Sigmoid colon (tissue), 6 donors: ENCODE measurements at regions not wholly inside any gene's neighbourhood (a gene's known extent, or its start where the extent isn't known, plus 50 kb on each side); places are given as distances from the start of the nearest gene placed in this dataset.

Source experiments
- DNase-seq: peaks from one replicate; pipeline ENCODE4 v3.0.0-alpha.2; 2019
- H3K27ac ChIP-seq, 4 donors: fragments of 200-600 bp; sonication (generic); one replicate each; pipeline ENCODE4 v1.5.1; 2016 to 2019; ENCODE audit warnings: mild to moderate bottlenecking in 1 of 4
- H3K27me3 ChIP-seq, 3 donors: fragments of 200-600 bp; sonication (generic); one replicate each; pipeline ENCODE4 v1.5.1; 2019; ENCODE audit warnings: mild to moderate bottlenecking in 1 of 3
- H3K36me3 ChIP-seq, 4 donors: fragments of 200-600 bp; sonication (generic); one replicate each; pipeline ENCODE4 v1.5.1; 2016 to 2019
- H3K4me1 ChIP-seq, 4 donors: fragments of 200-600 bp; sonication (generic); one replicate each; pipeline ENCODE4 v1.5.1; 2017 to 2019
- H3K4me3 ChIP-seq, 4 donors: fragments of 200-600 bp; sonication (generic); one replicate each; pipeline ENCODE4 v1.5.1; 2017 to 2019; ENCODE audit warnings: mild to moderate bottlenecking in 2 of 4, moderate library complexity in 1 of 4
- H3K9me3 ChIP-seq, 4 donors: fragments of 200-600 bp in 3 of 4; sonication (generic) in 3 of 4; one replicate each; pipeline versions ENCODE4 v1.5.1 to v1.6.1; 2013 to 2019
- CTCF ChIP-seq, 4 experiments: fragments of 450-650 bp in 3 of 4; fragments of 200-600 bp in 1 of 4; IDR thresholded peaks; one replicate each; pipeline ENCODE4 v1.5.1; 2016 to 2019; ENCODE audit warnings: antibody characterized with exemption in 4 of 4, mild to moderate bottlenecking in 3 of 4, moderate library complexity in 2 of 4
- EP300 ChIP-seq, 4 donors: sonication (generic); formaldehyde crosslinking; IDR thresholded peaks; one replicate each; pipeline ENCODE4 v1.6.1; 2017; ENCODE audit warnings: antibody characterized with exemption in 4 of 4
- POLR2A ChIP-seq, 2 donors: fragments of 450-650 bp; IDR thresholded peaks; one replicate each; pipeline ENCODE4 v1.6.1; 2016; ENCODE audit warnings: antibody characterized with exemption in 2 of 2, mild to moderate bottlenecking in 2 of 2, moderate library complexity in 2 of 2
- POLR2AphosphoS5 ChIP-seq, 4 donors: sonication (generic); formaldehyde crosslinking; IDR thresholded peaks; one replicate each; pipeline ENCODE4 v1.6.1; 2017; ENCODE audit warnings: antibody characterized with exemption in 4 of 4
- WGBS, 2 donors: extraction: QIAGEN DNeasy Blood & Tissue Kit; methylation state at CpG; one replicate each; pipeline ENCODE4 v1.1.7; 2013; 5-methylcytosine and 5-hydroxymethylcytosine counted together
- intact Hi-C: fragments of 100-400 bp; cut with DNase I; formaldehyde crosslinking; loops from one replicate; pipeline ENCODE4 v1.15.1; 2023
- donor health status: healthy with polysubstance abuse.
- donor health status: healthy.

GRCh38 chr9:18394847-18395351 lies 79.1 kb upstream of the ADAMTSL1 start:
- Histone ChIP-seq H3K27me3 (no peaks in the 10 kb centered on the region), H3K4me3 (no peak overlapping the region), H3K27ac (peak overlapping the region; percentile 71 to 79 (median 74)), H3K36me3 (no peaks in the 10 kb centered on the region), H3K4me1 (peaks cover 0 to 46% (median 32%) of the 10 kb centered on the region in 4 donors), H3K9me3 (no peaks in the 10 kb centered on the region)
- TF ChIP-seq POLR2A (IDR thresholded peaks at IDR 0.05), result no peak
- no peak for TF ChIP-seq EP300 (IDR thresholded peaks at IDR 0.05)
- no peak for TF ChIP-seq CTCF (IDR thresholded peaks at IDR 0.05)
- no peak for TF ChIP-seq POLR2AphosphoS5 (IDR thresholded peaks at IDR 0.05)
- DNase-seq, result no peak
- 37 to 60% methylated on average over 1 of the region's 1 CpG for WGBS, 2 donors
- intact Hi-C loops, result no loop called here

GRCh38 chr9:18396102-18396728 lies 77.7 kb upstream of the ADAMTSL1 start:
- Histone ChIP-seq H3K36me3 (no peaks in the 10 kb centered on the region), H3K9me3 (no peaks in the 10 kb centered on the region), H3K4me3 (no peak overlapping the region), H3K27me3 (no peaks in the 10 kb centered on the region), H3K27ac (no peak overlapping the region), H3K4me1 (peaks cover 0 to 46% (median 32%) of the 10 kb centered on the region in 4 donors)
- no peak for TF ChIP-seq POLR2AphosphoS5 (IDR thresholded peaks at IDR 0.05)
- no peak for TF ChIP-seq EP300 (IDR thresholded peaks at IDR 0.05)
- no peak for TF ChIP-seq POLR2A (IDR thresholded peaks at IDR 0.05)
- no peak for TF ChIP-seq CTCF (IDR thresholded peaks at IDR 0.05)
- no peak for DNase-seq
- intact Hi-C loops, result no loop called here

GRCh38 chr9:18397076-18397475 lies 76.9 kb upstream of the ADAMTSL1 start:
- no peak overlapping the region for H3K27ac ChIP-seq
- peaks cover 0 to 46% (median 32%) of the 10 kb centered on the region in 4 donors for H3K4me1 ChIP-seq
- no peak overlapping the region for H3K4me3 ChIP-seq
- no peaks in the 10 kb centered on the region for H3K9me3 ChIP-seq
- no peak for TF ChIP-seq POLR2A (IDR thresholded peaks at IDR 0.05)
- no peak for TF ChIP-seq POLR2AphosphoS5 (IDR thresholded peaks at IDR 0.05)
- TF ChIP-seq EP300 (IDR thresholded peaks at IDR 0.05), result no peak
- TF ChIP-seq CTCF (IDR thresholded peaks at IDR 0.05), result no peak
- H3K36me3 ChIP-seq, result no peaks in the 10 kb centered on the region
- no peaks in the 10 kb centered on the region for H3K27me3 ChIP-seq
- 50 to 73% methylated on average over 2 of the region's 2 CpGs for WGBS, 2 donors
- intact Hi-C loops, result no loop called here
- no peak for DNase-seq

GRCh38 chr9:18398038-18398437 lies 75.9 kb upstream of the ADAMTSL1 start:
- 96 to 98% methylated on average over 1 of the region's 1 CpG for WGBS, 2 donors
- intact Hi-C loops, result no loop called here
- no peak overlapping the region for H3K27ac ChIP-seq
- peaks cover 0 to 41% (median 27%) of the 10 kb centered on the region in 4 donors for H3K4me1 ChIP-seq
- H3K36me3 ChIP-seq, result no peaks in the 10 kb centered on the region
- no peak for DNase-seq
- TF ChIP-seq POLR2AphosphoS5 (IDR thresholded peaks at IDR 0.05) (no peak), POLR2A (IDR thresholded peaks at IDR 0.05) (no peak), CTCF (IDR thresholded peaks at IDR 0.05) (no peak), EP300 (IDR thresholded peaks at IDR 0.05) (no peak)
- H3K9me3 ChIP-seq, result no peaks in the 10 kb centered on the region
- no peak overlapping the region for H3K4me3 ChIP-seq
- H3K27me3 ChIP-seq, result no peaks in the 10 kb centered on the region
